GM19351 (cell line): ENCODE measurements at regions not wholly inside any gene's neighbourhood (a gene's known extent, or its start where the extent isn't known, plus 50 kb on each side); places are given as distances from the start of the nearest gene placed in this dataset.

Experiments used
- ATAC-seq: cut with Tn5 transposase; IDR thresholded peaks from one replicate; pipeline ENCODE4 v1.9.1; 2021; ENCODE audit warnings: mild to moderate bottlenecking, moderate library complexity; ENCODE audit not compliant: unreplicated experiment

DNA sequence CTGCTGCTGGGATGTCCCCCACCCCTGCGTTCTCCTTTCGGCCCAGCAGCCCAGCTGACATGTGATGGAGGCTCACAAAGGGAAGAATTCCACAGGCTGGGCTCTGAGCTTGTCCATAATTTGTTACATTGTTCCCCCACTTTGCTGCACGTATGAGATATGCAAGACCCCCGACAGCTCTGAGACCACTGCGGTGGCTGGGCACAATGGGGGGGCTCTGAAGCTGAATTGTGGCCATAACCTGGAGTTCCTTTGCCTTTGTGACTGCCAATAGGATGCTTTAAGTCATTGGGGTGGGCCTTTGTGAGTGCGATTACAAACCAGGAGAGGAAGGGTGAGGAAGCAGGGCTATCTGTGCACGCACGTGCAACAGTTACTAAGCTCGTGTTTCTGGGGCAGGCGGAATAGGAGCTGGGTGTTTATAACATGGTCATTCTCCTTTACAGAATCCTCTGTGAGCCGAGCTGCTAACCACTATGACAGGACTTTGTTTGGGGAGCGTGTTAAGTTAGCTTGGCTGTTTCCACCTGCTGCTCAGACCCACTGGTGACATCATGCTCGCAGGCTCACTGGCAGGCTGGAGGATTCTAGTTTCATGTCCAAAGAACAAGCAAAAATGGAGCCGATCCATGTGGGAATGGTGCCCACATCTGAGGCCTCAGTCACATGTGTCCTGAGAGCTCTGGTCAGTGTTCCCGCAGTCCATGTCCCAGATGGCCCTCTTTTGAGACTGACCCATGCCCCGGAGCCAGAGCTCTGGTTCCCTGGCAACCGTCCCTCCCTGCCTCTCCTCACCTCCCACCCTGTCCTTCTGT, 208.3 kb upstream of the SALL1 start:
- no peak for ATAC-seq

DNA sequence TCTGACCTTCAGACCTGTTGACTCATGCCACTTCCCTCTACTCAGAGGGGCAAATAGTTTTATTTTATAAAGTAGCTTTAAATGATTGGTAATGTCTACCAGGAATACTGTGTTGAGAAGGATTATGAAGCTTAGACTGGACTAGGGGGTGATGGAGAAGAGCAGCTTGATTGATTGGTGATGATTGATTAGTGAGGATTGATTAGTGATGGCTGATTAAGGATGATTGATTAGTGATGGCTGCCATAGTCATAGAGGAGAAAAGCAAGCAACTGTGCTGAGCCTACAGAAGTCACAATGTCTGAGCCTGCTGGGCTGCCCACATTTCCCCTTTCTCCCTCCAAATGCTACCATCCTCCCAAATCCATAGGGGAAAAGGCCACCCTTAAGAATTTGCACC, 206.8 kb upstream of the SALL1 start:
- ATAC-seq: no peak

DNA sequence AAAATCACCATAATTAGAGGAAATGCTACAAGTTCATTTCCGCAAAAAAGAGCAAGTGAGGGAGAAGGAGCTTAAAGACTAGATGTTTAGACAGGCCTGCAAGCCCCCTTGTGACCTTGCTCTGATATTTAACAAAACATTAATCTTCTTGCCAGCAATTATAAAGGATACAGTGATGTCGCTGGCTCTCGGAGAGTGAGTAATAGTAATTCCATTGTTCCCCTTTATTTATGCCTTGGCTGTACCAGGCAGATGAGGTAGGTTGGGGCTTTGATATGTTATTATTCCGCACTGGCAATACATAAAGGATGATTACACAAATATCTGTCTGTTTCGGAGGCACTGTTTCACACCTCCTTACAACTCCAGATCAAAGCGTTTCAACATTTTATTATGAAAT, 204.8 kb upstream of the SALL1 start:
- ATAC-seq: no peak

DNA sequence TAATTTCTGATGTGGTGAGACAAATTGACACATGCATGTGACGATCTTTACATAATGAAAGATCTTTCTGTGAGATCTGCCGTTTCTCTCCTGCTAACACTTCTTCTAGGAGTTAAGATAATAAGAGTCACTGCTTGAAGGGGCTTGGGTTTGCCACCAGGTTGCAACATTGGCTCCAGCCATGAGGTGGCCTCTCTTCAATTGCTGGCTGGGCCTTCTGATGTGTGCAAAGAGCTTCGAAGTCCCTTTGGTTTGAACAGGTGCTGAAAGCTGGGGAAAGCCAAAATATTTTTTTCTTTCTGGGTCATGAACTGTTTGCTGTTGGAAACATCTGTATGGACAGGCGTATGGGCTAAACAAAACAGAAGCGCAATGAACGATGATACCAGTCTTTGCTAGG, 204.1 kb upstream of the SALL1 start:
- no peak for ATAC-seq

DNA sequence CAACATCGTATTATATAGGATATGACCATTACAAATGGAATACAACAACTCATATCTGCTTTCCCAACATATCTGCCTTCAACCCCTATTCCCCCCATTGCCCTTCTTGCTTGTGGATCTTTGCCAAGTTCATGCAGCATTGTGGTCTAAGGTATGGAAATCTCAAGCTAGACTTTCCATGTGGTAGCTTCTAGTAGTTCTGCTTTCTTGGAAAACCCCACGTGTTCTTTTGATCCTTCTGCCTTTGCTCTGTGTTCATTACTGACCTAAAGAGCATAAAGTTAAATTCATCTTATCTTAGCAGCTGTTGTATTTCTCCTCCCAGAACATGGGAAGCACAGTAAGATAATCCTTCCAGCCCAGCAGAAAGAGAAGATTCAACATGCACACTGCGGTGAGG, 202.0 kb upstream of the SALL1 start:
- no peak for ATAC-seq

DNA sequence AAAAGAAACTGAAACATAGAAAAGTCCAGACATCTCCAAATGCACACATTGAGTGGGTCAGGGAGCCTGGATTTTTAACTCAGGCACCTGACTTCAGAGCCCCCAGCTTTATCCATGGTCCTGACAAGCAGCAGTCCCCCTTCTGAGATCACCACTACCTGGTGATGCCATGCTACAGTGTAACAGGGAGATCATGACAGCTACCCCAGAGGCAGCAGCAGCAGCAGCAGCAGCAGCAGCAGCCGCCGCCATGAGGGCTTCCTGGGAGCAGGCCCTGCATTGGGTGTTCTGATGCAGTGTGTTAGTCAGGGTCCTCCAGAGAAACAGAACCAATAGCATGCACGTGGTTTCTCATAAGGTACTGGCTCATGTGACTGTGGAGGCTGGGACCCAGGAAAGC, 198.6 kb upstream of the SALL1 start:
- ATAC-seq: no peak

DNA sequence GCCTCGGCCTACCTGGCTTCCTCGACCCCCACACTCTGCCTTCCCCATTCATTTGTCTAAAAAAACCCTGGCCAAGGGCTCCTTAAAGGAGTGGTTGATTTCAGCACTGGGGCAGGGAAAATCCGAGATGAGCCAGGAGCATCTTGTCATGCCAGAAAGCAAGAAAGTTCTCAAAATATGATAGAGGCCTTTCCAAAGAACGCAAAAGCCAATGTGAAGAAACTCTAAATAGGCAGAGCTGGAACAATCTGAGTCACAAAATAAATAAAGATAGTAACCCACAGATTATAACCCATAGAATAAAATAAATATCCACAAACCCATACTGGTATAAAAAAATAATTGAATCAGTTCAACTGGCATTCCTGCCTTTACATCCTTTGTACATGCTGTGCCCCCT, 192.3 kb upstream of the SALL1 start:
- no peak for ATAC-seq

DNA sequence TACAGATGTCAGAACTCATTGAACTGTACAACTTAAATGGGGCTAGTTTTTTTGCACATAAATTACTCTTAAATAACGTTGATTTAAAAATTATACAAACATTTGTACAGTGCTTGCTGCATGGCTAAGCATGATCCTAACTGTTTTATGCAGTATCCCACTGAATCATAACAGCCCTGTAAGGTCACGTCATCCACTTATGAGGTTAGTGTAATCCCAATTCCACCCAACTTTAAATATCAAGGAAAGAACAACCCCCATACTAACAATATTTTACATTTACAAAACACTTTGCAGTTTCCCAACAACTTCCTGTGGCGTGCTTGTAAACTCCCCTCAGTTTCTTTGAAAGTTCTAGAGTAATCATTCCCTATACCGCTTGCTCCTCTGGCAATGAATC, 190.1 kb upstream of the SALL1 start:
- no peak for ATAC-seq

DNA sequence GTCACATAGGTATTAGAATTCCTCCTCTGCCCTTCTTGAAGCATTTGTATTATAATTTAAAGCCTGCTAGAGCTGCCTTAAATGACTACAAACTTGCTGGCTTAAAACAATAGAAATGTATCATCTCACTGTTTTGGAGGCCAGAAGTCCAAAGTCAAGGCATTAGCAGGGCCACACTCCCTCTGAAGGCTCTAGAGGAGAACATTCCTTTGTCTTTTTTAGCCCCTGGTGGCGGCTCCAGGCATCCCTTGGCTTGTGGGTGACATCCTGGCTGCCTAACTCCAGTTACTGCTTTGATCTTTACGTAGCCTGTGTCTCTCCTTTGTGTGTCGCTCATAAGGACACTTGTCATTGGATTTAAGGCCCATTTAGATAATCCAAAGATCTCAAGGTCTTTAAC, 186.6 kb upstream of the SALL1 start:
- ATAC-seq: no peak

DNA sequence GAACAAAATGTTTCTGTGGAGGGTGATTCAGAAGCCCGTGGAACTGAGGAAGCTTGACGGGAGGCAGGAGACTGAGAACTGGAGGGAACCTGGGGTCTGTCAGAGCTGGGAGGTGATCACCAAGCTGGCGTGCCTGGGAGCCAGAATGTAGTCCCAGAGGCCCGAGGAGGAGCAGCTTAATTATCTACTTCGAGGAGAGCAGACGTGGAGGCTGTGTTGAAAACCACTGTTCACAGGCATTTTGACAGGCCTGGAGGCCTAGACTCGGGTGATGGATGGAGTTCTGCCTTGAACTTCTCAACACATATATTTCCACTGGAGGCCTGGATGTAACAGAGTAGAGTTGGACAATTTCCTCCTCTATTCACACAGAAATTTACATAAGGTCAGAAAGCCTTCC, 177.7 kb upstream of the SALL1 start:
- ATAC-seq: no peak

DNA sequence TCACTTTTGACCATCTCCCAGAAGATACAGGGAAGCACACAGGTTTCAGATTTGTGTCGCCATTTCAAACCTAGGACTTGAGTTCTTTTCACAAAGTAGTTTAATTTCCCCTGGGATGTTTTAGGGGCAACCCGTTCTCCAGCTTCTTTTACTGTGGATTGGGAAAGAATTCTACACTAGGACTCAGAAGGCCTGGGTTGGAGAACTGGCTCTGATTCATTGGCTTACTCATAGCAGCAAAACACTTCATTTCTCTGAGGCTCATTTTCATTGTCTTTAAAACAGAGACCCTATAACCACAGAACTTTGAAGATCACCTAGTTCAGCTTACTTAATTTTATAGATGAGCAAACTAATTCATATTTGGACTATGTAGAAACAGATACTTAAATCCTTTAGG, 175.9 kb upstream of the SALL1 start:
- ATAC-seq: no peak

DNA sequence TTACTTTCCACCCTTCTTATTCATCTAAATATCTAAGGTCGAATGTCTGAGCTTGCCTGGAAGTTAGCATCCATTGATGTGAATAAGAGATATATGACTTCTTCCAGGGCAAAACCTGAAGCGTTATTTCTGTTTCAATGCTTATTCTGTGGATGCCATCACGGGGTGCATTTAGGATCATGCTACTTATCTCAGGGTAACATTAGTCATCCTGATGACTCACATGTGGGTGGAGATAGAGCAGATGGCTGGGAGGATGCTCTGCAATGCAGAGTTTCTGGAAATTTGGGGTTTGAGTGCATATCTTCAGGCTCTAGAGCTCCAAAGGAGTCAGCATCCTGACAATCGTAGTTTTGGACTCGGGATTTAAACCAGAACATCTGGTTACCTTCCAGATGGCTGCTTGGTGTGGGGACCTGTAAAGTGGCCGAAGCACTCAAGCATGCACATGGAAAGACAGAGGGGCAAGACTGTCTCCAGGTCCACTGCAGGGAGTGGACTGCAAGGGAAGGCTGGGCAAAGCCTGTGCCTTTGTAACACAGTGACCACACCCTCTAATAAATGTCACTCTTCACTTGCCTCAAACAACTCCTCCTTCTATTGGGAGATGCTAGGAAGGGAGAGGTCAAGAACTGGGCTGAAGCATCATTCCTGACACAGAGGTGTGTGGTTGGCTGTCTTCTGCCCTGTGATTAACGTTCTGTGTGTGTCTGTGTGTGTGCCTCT, 175.2 kb upstream of the SALL1 start:
- ATAC-seq: no peak

DNA sequence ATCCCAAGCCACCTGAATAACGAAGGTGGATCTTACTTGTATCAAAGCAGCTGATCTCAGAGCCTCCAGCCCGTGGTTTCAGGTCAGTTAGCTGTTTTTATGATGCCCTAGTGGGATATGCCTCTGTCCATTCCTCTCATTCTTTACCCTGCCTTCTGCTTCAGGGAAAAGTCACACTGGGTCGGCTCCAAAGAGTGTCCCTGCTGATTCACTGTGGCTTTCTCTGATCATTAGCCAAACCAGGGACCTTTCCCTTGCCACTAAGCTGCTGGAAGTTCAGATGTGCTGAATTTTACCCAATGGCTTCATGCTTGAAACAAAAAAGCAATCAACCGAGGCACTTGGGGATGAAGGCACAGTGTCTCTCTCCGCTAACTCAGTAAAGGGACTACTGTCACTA, 170.2 kb upstream of the SALL1 start:
- no peak for ATAC-seq

DNA sequence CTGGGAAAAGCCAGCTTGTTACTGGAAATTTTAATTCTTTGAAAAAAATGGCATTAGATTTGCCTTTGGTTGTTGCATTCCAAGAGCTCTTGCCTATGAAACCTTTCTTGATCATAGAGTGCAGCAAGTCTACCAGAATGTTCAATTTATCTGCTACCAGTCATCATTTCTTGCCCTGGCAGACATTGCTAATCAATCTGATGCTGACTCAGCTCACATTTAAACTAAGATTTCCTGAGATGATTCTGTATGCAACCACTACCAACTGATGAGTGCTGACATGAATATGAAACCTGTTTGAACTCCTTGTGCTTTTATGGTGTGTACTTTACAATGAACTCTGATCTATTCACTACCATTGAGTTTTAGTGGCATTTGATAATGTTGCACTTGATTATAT, 166.5 kb upstream of the SALL1 start:
- no peak for ATAC-seq

DNA sequence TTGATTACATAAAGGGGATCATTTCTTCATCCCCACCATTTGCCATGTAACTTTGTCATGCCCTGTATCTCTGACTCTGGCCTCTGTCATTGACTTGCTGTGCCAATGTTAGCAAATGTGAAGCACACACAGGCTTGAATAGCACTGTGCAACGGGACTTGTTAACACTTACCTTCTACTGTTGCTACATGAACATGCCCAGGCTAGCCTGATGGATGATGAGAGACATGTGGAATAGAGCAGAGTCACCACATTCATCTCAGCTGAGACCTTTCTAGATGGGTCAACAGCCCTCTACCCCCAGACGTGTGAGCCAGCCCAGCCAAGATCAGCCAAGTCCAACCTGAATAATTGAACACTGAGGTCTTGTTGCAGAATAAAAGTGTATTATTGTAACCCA, 162.1 kb upstream of the SALL1 start:
- no peak for ATAC-seq

DNA sequence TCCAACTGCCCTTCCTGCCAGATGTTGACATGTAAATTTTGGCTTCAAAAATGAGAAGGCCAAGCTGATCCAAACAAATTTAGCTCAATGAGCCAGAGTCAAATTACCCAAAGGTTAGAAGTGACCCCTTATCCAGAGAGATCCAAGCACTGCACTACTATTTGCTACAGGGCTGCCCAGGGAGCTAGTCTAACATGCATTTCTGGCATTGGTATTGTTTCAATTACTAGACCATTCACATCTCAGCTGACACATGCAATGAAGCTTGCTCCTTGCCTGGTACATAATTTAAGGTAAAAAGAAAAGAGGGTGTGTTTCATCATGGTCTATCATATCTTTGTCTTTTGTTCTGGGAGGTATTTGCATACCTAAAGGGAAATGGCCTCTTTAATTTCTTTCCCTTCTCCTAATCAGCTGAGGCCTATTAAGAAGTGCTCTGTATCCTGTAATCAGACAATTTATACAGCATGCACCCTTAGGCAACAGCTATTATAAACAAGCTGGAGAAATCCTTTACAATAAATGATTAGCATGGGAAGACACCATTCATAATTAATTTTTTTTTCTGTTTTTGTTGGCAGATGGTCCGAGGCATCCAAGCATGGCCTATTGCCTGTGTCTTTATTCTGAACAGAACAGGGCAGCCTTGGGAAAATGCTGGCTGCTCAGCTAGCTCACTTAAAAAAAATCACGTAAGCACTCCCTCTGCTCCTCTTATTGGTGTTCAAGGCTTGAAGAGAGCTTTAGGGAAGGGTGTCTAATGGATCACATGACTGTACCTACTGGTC, 161.5 kb upstream of the SALL1 start:
- ATAC-seq: no peak

DNA sequence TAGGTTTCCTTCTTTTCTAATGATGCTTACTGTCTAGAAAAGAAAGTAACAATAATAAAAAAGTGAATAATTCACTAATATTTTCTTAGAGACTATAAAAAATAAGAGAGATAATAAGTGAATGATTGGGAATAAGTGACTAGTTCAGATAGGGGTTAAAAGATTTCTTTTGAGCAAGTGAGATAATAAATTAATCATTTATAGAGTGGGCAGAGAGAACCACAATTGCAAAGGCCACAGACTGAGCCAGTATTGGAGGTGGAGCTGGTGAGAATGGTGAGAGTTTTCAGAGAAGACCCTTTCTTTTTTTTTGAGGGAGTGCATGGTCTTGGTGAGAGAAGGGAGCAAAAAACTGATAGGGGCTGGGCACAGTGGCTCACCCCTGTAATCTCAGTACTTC, 159.1 kb upstream of the SALL1 start:
- ATAC-seq: no peak

DNA sequence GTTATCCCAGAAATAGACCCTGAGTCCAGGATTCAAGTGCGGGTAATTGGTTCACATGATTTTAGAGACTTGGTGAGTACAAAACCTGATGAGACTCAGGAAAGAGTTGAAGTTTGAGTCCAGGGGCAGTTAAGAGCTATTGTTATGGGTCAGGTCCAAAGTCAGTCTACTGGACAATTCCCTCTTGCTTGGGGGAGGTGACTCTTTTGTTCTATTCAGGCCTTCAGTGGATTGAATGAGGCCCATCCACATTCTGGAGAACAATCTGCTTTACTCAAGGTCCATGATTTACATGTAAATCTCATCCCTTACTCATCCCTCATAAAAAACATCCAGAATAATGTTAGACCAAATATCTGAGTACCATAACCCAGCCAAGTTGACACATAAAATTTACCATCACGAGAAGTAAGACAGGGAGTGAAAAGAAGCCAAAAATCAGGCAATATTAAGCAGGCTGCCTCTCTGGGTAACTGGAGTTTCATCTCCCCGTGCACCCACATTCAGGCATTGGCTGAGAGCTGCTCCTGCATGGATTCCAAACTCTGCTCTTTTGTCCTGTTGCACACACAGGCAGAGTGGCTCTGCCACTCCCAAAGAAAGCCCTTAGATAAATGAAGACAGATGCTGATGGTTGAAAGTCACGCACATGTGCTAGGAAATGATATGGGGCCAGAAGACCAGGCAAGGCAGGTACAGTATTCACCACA, 156.0 kb upstream of the SALL1 start:
- ATAC-seq: no peak

DNA sequence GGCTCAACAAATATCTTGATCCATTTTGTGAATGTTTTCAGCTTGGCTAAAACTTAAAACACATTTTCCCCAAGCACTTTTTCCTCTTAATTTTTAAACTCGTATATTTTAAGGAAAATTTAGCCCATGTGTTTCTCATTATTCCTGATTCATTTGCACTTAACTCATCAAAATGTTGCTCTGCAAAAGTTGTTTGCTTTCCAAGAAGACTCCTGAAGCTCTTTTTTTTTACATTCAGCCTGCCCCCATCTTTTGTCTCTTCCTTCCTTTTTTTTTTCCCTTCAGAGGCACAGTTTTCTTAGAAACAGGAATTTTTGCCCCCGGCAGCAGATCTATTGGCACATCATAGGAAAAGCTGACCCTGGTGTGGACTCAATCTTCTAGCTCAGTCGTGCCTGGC, 155.0 kb upstream of the SALL1 start:
- ATAC-seq: no peak

DNA sequence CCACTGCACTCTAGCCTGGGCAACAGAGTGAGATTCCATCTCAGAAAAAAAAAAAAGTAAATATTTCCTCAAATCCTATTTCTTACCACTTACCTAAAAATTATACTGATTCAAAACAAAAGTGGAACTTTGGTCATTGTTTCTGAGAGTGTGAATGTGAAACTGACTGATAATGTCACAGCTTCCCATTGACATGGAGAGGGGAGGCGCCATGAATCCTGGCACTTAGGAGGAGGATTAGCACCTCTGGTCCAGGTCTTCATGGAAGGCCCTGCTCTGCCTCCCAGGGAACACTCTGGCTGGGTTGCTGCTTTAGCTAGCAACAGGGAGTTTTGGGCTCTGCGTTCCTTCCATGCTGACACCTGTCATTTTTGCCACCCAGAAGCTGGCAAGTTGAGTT, 154.3 kb upstream of the SALL1 start:
- no peak for ATAC-seq

DNA sequence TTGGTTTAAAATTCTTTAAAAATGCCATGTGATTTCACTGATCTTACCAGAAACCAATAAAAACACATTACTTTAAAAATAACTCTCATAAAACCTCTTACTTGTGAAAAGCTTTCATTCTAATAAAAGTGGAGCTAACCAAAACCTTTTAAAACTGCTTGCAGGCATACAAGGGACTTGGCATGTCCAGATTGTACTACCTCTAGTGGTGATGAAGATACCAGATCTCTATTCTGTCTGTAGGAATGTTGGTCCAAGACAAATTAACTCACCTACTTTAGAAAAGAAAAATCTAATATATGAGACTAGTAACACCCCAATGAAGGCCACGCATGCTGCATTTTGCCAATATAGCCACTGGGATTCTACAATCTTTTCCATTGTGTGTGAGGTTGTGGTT, 151.0 kb upstream of the SALL1 start:
- ATAC-seq: no peak
